ENCODE measurements at regions not wholly inside any gene's neighbourhood (a gene's known extent, or its start where the extent isn't known, plus 50 kb on each side); places are given as distances from the start of the nearest gene placed in this dataset.

- DNase-seq, result no peak
Measured at GRCh38 chr4:22003878-22004277, 55.3 kb upstream of the KCNIP4 start.

Data from islet precursor cell (in vitro differentiated cells).